RWPE1 (cell line): ENCODE measurements at regions not wholly inside any gene's neighbourhood (a gene's known extent, or its start where the extent isn't known, plus 50 kb on each side); places are given as distances from the start of the nearest gene placed in this dataset.
"Not testable (repeated sequence)": the region's sequence is repeated elsewhere in the genome, so short reads cannot be mapped to it uniquely, and the experiment has no call there.

Source experiments
- CTCF ChIA-PET: fragments of 350-600 bp; sonication (Branson Sonifier 250); formaldehyde crosslinking; extraction: SDS; loops from one replicate; lab custom pipeline; 2021; lab: Yijun Ruan, JAX
- POLR2A ChIA-PET: fragments of 400-600 bp; formaldehyde crosslinking; extraction: SDS; loops from one replicate; lab custom pipeline; 2020; ENCODE audit warnings: antibody characterized with exemption; ENCODE audit not compliant: low non-redundant PET; lab: Yijun Ruan, JAX
- DNase-seq: peaks from one replicate; pipeline ENCODE4 v3.0.0; 2012; ENCODE audit warnings: low spot score
- H3K27ac ChIP-seq: fragments of 450-650 bp; 2 replicates; pipeline ENCODE4 v1.5.1; 2017
- TF ChIP-seq, protein P1 (sequence below): fragments of 450-650 bp; conservative IDR thresholded peaks from 2 replicates; pipeline ENCODE4 v1.5.1; 2017; ENCODE audit warnings: low read depth, mild to moderate bottlenecking

DNA sequence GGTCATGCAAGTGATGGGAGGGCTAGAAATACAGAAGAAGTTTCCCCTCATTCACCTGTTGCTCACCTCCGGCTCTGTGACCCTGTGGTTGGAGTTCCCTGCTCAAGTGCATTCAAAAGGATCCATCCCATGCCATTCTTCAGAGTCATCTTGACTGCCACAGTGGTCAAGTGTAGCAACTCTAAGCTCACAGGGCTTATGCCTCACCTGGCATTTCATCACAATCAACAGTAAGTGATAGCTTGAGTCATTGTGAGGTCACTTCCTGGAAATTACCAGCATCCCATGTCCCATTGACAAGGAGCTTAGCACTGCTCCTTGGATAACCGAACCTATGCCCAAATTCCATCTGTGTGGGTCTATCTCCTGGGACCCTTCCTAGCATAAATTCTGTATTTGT, 55.6 kb downstream of the OR4C45 start:
- DNase-seq, result no peak
- no peak overlapping the region for H3K27ac ChIP-seq
- POLR2A ChIA-PET, result no interaction called here
- CTCF ChIA-PET, result no interaction called here
- TF ChIP-seq, protein P1, sequence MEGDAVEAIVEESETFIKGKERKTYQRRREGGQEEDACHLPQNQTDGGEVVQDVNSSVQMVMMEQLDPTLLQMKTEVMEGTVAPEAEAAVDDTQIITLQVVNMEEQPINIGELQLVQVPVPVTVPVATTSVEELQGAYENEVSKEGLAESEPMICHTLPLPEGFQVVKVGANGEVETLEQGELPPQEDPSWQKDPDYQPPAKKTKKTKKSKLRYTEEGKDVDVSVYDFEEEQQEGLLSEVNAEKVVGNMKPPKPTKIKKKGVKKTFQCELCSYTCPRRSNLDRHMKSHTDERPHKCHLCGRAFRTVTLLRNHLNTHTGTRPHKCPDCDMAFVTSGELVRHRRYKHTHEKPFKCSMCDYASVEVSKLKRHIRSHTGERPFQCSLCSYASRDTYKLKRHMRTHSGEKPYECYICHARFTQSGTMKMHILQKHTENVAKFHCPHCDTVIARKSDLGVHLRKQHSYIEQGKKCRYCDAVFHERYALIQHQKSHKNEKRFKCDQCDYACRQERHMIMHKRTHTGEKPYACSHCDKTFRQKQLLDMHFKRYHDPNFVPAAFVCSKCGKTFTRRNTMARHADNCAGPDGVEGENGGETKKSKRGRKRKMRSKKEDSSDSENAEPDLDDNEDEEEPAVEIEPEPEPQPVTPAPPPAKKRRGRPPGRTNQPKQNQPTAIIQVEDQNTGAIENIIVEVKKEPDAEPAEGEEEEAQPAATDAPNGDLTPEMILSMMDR, result no peak

DNA sequence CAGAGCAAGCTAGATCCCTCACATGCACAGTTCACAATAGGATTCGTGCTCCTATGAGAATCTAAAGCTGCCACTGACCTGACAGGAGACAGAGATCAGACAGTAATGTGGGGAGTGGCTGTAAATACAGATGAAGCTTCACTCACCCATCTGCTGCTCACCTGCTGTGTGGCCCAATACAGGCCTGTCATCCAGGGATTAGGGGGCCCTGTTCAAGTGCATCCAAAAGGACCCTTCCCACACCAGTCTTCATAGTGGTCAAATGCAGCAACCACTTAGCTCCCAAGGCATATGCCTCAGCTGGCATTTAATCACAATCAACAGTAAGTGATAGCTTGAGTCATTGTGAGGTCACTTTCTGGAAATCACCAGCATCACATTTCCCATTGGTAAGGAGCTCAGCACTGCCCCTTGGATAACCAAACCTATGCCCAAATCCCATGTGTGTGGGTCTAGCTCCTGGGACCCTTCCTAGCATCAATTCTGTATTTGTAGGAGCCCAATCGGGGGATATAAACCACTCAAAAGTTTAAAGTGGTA, 65.6 kb downstream of the OR4C45 start:
- ChIA-PET POLR2A (no interaction called here), CTCF (no interaction called here)
- no peak for DNase-seq
- TF ChIP-seq, protein P1, result no peak
- no peak overlapping the region for H3K27ac ChIP-seq

DNA sequence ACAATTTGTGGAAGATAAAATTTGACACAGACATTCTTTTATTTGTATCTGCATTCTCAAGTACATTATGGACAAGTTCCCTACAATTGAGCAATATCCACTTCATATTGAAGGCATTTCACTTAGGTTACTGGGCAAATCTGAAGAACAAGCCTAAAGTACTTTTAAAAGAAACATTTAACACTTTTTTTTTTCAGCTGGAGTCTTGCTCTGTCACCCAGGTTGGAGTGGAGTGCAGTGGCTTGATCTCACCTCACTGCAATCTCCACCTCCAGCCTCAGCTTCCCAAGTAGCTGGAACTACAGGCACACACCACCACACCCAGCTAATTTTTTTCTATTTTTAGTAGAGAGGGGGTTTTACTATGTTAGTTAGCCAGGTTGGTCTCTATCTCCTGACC, 70.2 kb downstream of the OR4C45 start:
- H3K27ac ChIP-seq, result no peak overlapping the region
- DNase-seq, result no peak
- ChIA-PET CTCF (no interaction called here), POLR2A (no interaction called here)
- TF ChIP-seq, protein P1, result no peak

DNA sequence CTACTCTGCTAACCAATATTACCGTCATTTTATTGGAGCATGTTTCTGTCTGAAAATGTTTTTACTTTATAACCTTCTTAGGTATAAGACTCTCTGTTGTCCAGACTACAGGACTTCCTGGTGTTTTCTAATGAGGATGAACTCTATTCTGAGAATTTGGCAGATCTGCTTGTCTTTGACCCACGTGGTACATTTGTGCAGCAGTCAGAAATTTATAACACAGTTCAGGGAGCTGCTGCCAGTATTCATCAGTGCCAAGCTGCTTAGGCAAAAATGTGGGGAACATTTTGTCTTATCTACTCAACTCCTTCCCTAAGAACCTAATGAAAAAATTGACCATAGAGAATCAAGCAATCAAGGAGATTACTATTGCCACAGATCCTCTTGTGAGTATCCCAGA, 108.0 kb downstream of the OR4C45 start:
- CTCF ChIA-PET, result interaction anchor here (0.7 kb wide), 1 partner anchor 89 kb away, joined by 9 read pairs; no protein-coding TSS in a partner anchor
- POLR2A ChIA-PET, H3K27ac ChIP-seq, DNase-seq: not testable (repeated sequence)

DNA sequence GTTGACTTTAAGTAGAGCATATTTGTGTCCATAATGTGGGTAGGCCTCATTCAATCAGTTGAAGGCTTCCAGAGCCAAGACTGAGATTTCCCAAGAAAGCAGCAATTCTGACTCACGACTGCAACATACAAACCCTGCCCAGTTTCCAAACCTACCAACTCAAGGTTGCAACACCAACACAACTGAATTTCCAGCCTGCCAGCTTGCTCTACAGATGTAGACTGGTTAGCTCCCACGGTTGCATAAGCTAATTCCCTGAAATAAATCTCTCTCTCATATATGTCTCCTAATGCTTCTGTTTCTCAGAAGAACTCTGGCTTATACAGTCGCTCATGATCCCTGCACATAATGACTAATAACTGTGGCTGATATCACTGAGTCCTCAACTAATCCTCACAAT, 113.6 kb downstream of the OR4C45 start:
- POLR2A ChIA-PET, DNase-seq, H3K27ac ChIP-seq, CTCF ChIA-PET: not testable (repeated sequence)

DNA sequence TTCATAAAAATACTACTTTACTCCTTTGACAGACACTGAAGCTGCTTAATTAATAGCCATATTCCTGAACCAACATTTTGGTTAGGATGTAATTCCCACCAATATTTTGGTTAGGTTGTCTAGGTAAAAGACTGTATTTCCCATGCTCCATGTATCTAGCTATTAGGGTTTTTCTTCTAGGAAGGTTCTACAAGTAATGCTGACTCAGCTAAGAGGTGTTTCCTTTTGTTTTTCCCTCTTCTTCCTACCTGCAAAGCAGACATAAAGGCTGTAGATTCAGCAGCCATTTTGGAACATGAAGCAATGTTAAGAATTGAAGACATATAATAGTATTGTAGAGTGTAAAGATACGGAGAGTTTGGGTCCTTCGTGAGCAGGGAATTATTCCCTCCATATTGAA, 115.3 kb downstream of the OR4C45 start:
- H3K27ac ChIP-seq, DNase-seq, POLR2A ChIA-PET, CTCF ChIA-PET: not testable (repeated sequence)

DNA sequence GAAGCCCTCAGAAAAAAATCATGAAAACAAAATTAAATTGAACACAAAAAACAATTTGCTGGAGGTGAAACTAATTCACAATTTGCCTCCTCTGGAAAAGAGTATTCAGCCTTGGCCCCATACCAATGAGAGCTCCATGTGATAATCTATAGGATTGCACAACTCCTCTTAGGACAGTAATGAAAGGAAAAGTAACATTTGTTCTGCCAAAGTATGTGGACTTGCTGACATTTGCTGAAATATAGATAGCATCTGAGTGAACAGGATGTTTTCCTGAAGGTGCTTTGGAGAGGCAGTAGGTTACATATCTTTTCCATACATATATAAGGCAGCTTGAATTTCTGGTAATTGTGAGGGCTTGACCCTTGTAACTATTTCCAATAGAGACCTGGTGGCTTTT, 122.8 kb downstream of the OR4C45 start:
- POLR2A ChIA-PET, result no interaction called here
- CTCF ChIA-PET, result no interaction called here
- TF ChIP-seq, protein P1, result no peak
- no peak overlapping the region for H3K27ac ChIP-seq
- DNase-seq, result no peak

DNA sequence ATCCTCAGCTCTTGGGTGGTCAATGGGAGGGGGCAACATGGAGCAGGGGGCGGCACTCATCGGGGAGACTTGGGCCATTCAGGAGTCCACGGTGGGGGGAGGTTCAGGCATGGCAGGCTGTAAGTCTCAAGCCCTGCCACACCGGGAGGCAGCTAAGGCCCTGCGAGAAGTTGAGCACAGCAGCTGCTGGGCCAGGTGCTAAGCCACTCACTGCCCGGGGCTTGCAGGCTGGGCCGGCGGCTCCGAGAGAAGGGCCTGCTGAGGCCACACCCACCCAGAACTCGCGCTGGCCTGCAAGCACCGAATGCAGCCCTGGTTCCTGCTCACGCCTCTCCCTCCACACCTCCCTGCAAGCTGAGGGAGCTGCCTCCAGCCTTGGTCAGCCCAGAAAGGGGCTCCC, 131.4 kb downstream of the OR4C45 start:
- POLR2A ChIA-PET, result no interaction called here
- H3K27ac ChIP-seq, result no peak overlapping the region
- CTCF ChIA-PET, result no interaction called here
- TF ChIP-seq, protein P1, result no peak
- no peak for DNase-seq
